ENCODE measurements at regions not wholly inside any gene's neighbourhood (a gene's known extent, or its start where the extent isn't known, plus 50 kb on each side); places are given as distances from the start of the nearest gene placed in this dataset.

- intact Hi-C loops (cut with DNase I) = no loop called here
- no peak for ATAC-seq (ENCODE audit: poor library complexity)
- DNase-seq = no peak
Observed at GRCh38 chr16:77548766-77549165, 113.9 kb upstream of the ADAMTS18 start.

DNA sequence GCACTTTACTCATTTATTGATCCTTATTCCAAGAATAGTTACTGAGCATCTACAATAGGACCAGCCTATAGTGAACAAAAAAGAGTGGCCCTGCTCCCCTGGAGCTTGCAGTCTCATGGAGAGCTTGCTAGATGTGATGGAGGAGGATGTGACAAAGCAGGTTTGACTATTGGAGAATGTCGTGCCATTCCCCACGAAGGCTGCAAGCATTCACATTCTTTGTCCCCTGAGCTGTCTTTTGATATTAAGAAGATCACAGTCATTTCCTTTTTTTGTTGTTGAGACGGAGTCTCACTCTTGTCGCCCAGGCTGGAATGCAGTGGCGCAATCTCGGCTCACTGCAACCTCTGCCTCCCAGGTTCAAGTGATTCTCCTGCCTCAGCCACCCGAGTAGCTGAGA, 115.0 kb upstream of the ADAMTS18 start:
- DNase-seq (no peak), ATAC-seq (ENCODE audit: poor library complexity) (no peak)
- intact Hi-C loops (cut with DNase I) = no loop called here

GRCh38 chr16:77551357-77551756, 116.5 kb upstream of the ADAMTS18 start:
- DNase-seq (no peak), ATAC-seq (ENCODE audit: poor library complexity) (no peak)
- intact Hi-C loops (cut with DNase I) = no loop called here

DNA sequence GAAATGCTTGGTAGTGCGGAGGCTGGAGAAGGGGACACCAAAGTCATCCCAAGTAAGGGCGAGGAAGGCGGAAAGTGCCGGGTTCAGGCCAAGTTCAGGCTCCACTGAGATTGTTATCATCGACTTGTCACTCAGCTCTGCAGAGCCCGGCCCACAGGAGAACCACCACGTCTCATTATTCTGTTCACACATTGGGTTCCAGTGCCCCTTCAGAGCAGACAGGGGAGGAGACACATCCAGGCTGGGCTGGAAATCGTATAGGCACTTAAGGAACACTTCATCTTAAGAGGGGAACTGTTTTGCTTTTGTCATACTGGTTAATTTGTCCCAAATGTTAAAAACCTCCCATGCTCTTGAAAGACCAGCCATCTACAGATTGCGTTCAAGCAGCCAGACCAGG, 118.3 kb upstream of the ADAMTS18 start:
- intact Hi-C loops (cut with DNase I) = no loop called here
- ATAC-seq (ENCODE audit: poor library complexity) = no peak

DNA sequence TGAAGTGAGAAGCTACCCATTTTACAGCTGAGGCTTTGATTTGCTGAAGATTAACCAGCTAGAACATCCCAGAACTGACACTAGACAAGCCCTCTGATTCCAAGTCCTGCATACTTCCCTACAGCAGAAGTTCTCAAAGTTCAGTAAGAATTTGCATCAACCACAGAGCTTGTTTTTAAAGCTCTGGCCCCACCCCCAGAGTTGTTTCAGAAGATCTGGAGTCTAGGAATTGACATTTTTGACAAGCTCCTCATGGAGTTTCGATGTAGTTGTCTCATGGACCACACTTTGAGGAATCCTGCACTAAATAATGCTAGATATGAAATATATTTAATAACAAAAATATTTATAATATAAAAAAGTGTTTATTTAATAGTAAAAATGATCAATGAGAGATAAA, 120.3 kb upstream of the ADAMTS18 start:
- ATAC-seq (ENCODE audit: poor library complexity) (no peak), DNase-seq (no peak)
- intact Hi-C loops (cut with DNase I) = no loop called here

More for the DNA sequence above, 118.3 kb upstream of the ADAMTS18 start:
- DNase-seq = no peak

GRCh38 chr16:77555791-77556190, 121.0 kb upstream of the ADAMTS18 start:
- DNase-seq (no peak), ATAC-seq (ENCODE audit: poor library complexity) (no peak)
- intact Hi-C loops (cut with DNase I) = no loop called here

GRCh38 chr16:77556201-77556873, 121.5 kb upstream of the ADAMTS18 start:
- DNase-seq (no peak), ATAC-seq (ENCODE audit: poor library complexity) (no peak)
- intact Hi-C loops (cut with DNase I) = no loop called here

- intact Hi-C loops (cut with DNase I) = no loop called here
- no peak for ATAC-seq (ENCODE audit: poor library complexity)
- DNase-seq = no peak
Observed at GRCh38 chr16:77557385-77557784, 122.6 kb upstream of the ADAMTS18 start.

GRCh38 chr16:77558786-77559185, 124.0 kb upstream of the ADAMTS18 start:
- intact Hi-C loops (cut with DNase I) = no loop called here
- DNase-seq (no peak), ATAC-seq (ENCODE audit: poor library complexity) (no peak)

DNA sequence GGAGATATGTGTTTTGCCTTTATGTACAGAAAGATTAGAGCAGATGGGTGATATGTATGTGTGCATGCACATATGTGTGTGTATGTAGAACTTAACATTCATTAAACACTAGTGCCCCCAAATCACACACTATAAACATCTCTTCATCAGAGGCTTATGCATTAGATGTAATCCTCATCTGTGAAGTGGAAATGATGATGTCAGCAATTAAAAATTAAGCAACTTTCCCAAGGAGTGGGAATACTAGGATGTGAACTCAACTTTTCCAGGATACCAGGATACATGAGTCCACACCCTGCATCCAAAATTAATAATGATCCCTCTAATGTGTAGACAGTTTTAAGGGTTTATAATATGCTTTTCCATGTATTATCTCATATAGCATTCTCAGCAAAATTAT, 127.7 kb upstream of the ADAMTS18 start:
- intact Hi-C loops (cut with DNase I) = no loop called here
- ATAC-seq (ENCODE audit: poor library complexity) (no peak), DNase-seq (no peak)

GRCh38 chr16:77564791-77565390, 130.1 kb upstream of the ADAMTS18 start:
- ATAC-seq (ENCODE audit: poor library complexity) (no peak), DNase-seq (no peak)
- intact Hi-C loops (cut with DNase I) = no loop called here

DNA sequence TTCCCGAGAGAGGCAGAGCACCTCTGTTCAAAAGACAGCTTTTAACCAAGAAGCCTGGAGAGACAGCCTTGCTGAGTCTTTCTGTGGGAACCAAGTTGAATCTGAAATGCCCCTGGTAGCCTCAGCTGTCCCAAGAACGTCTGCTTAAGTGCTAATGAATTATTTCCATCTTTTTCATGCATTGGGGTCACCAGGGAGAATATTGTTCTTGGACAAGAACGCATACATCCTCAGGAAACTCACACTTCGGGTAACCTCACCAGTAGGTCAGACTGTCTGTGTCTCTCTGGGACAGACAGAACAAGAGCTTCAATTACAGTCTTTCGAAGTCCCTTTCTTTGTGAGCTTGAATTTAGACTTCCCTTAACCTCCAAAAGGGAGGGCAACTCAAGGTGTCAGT, 134.6 kb upstream of the ADAMTS18 start:
- ATAC-seq (ENCODE audit: poor library complexity) (no peak), DNase-seq (no peak)
- intact Hi-C loops (cut with DNase I) = no loop called here

DNA sequence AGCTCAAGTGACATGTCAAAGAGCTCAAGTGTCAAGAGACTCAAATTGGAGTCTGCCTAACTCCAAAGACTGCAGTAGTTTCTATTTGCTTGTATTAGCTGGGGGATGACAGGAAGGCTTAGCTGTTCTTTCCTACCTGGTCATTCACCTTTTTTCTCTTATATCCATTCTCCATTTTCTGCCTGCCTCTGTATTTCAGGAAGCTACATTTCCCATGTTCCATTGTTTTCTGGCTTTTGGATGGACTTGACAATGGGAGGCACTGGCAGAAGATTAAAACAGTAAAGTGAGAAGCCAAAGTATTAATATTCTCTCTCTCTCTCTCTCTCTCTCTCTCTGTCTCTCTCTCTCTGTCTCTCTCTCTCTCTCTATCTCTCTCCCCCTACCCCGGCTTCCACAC, 135.7 kb upstream of the ADAMTS18 start:
- ATAC-seq (ENCODE audit: poor library complexity) (no peak), DNase-seq (no peak)
- intact Hi-C loops (cut with DNase I) = no loop called here

DNA sequence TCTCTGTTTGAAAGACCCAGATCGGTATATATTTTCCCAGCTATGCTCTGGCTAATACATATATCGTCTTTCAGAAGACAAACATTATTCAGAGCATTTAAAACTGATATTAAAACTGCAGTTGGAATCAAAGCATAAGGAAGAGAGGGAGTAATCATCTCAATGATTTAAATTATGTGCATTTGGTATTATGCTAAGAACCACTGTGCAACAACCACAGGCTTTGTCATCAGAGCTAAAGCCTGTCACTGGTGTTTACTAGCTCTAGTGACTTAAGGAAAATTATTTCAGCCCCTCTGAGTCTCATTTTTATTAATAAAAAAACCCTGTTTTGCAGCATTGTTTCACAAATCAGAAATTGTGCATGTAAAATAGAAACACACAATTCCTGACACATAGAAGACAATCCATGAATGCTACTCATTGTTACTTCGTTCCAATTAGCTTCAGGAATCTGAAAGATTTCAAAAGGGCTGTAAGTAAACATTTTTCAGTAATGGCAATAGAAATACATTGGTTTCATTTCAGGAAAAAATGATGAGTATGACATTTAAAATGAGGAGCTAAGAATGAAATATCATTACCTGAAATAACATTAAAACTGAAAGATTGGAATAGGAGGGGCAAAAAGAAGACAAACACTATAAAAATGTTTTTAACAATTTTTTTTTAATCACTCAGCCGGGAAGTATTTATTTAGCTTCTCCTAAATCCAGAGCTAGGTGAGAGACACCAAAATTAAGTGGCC, 136.5 kb upstream of the ADAMTS18 start:
- DNase-seq (no peak), ATAC-seq (ENCODE audit: poor library complexity) (no peak)
- intact Hi-C loops (cut with DNase I) = no loop called here

DNA sequence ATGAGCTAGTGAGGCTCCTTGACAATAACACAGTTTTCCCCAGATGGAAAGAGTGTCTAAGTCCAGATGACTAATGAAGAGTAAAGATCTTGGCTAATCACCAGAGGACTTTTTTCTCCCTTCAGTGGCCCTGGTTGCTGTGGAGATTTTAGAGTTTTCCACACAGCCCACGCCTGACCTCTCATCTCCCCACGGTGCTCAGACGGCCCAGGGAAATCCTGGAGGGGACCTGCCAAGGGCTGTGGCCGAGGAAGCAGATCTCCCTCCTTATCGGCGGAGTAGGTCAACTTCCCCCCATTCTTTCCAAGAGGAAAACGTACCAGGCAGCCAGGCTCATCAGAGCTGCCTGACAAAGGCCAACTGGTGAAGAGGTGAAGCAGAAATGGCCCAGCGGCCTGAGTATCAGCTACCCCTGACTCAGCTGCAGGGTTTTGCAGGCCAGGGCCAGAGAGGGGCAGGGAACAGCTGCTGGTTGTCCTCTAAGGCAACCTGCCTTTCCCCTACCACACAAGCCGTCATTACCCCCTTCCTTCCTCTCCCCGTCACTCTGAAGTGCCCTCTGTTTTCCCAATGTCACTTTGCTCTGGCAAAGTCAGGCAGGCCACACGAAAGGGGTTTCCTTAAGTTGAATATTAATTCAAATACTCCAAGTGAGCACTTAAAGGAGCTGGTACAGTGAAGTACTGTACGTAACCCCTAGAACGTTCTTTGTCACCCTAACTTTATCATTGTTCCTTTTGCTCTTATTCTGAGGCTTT, 140.2 kb upstream of the ADAMTS18 start:
- peak; percentile 25 for ATAC-seq (ENCODE audit: poor library complexity)
- peak; percentile 49 for DNase-seq
- intact Hi-C loops (cut with DNase I) = no loop called here

DNA sequence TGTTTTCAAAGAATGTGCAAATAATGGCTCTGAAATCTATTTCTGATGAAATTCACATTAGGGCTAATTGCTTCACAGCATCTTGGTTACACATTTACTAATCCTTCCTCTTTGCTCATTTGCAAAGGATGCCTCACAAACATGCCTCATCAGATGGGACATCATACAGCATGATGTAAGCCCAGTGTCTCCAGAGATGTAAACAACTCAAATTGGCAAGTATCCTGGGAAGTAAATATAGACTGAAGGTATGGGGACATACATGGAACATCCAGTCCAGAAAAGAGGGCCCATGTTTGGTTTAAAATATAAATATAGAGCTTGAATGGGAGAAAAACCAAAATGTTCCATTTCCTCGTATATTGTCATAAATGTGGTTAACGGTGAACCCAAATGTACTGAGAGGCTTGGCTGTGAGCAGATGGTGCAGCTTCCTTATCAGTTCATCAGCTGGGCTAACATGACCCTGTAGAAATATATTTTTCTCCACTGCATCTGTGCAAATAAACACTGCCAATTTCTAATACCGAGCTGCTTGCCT, 142.9 kb upstream of the NUDT7 start:
- ATAC-seq (ENCODE audit: poor library complexity) (no peak), DNase-seq (no peak)
- intact Hi-C loops (cut with DNase I) = no loop called here

DNA sequence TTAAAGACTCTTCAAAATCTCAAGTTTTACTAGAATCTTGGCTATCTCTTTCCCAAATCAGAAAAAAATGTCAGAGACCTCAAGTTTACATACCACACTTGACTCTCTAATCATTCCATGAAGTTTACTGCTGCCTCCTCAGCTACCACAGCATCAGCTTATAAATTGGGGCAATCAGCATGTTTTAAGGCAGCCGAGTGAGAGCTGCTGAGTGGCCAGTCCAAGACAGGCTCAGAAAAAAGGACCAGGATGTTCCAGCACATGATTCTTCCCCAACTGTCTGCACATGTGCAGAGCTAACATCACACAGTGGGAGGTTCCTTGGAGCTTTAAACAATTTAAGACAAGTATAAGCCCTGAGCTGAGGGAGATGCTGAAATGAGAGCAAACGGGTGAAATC, 140.6 kb upstream of the NUDT7 start:
- no peak for DNase-seq
- ATAC-seq (ENCODE audit: poor library complexity) = no peak
- intact Hi-C loops (cut with DNase I) = no loop called here

GRCh38 chr16:77584205-77584859, 138.0 kb upstream of the NUDT7 start:
- ATAC-seq (ENCODE audit: poor library complexity) (peak; percentile 63), DNase-seq (no peak)
- intact Hi-C loops (cut with DNase I) = loop anchor here (2.0 kb wide), 1 partner anchor 346 kb away; no protein-coding TSS in a partner anchor
